Activated T-cell treated with anti-CD3 and anti-CD28 coated beads, Interleukin-2, amount 50 U/mL, for 72 hours (primary cell): ENCODE measurements at regions not wholly inside any gene's neighbourhood (a gene's known extent, or its start where the extent isn't known, plus 50 kb on each side); places are given as distances from the start of the nearest gene placed in this dataset.
"Not testable (repeated sequence)": the region's sequence is repeated elsewhere in the genome, so short reads cannot be mapped to it uniquely, and the experiment has no call there.

Experiments
- ATAC-seq, 2 donors: fragments of 150-1000 bp; cut with Tn5 transposase; replicated peaks in 1 of 2; 2 replicates each; pipeline ENCODE4 v1.10.0; 2021; ENCODE audit warnings: moderate library complexity in 2 of 2, mild to moderate bottlenecking in 1 of 2
- DNase-seq, 2 donors: peaks; one replicate each; pipeline ENCODE4 v3.0.0; 2021 to 2022; ENCODE audit warnings: mixed read lengths in 1 of 2
- H3K27ac Mint-ChIP-seq: one replicate; pipeline ENCODE4 v1.8.0; 2022; ENCODE audit warnings: mild to moderate bottlenecking, moderate library complexity, mixed read lengths
- H3K27me3 Mint-ChIP-seq: one replicate; pipeline ENCODE4 v1.8.0; 2022; ENCODE audit warnings: low read depth, mixed read lengths
- H3K36me3 Mint-ChIP-seq, 2 donors: one replicate each; pipeline ENCODE4 v1.8.0; 2022; ENCODE audit warnings: mixed read lengths in 2 of 2, mild to moderate bottlenecking in 1 of 2; ENCODE audit not compliant: insufficient read depth in 2 of 2
- H3K4me1 Mint-ChIP-seq: one replicate; pipeline ENCODE4 v1.8.0; 2022; ENCODE audit warnings: low read depth, mixed read lengths
- H3K4me3 Mint-ChIP-seq, 2 donors: one replicate each; pipeline ENCODE4 v1.8.0; 2022; ENCODE audit warnings: mild to moderate bottlenecking in 2 of 2, mixed read lengths in 2 of 2, moderate library complexity in 2 of 2
- H3K9me3 Mint-ChIP-seq, 2 donors: one replicate each; pipeline ENCODE4 v1.8.0; 2022; ENCODE audit warnings: mixed read lengths in 2 of 2

- peaks cover 2% of the 10 kb centered on the region in 2 donors for H3K36me3 Mint-ChIP-seq
- peaks cover 23% of the 10 kb centered on the region for H3K27me3 Mint-ChIP-seq
- no peak overlapping the region for H3K27ac Mint-ChIP-seq
- H3K4me1 Mint-ChIP-seq = peaks cover 30% of the 10 kb centered on the region
- H3K4me3 Mint-ChIP-seq = no peak overlapping the region
- DNase-seq = no peak
- peaks cover 0 to 1% of the 10 kb centered on the region in 2 donors for H3K9me3 Mint-ChIP-seq
- ATAC-seq = no peak
Observed at GRCh38 chr2:181787310-181788048, 104.1 kb upstream of the ITPRID2 start.

- Mint-ChIP-seq H3K27ac (no peak overlapping the region), H3K4me1 (peaks cover 38% of the 10 kb centered on the region), H3K27me3 (peaks cover 13% of the 10 kb centered on the region), H3K9me3 (peaks cover 3 to 5% of the 10 kb centered on the region in 2 donors), H3K4me3 (no peak overlapping the region), H3K36me3 (peaks cover 2 to 8% of the 10 kb centered on the region in 2 donors)
- DNase-seq (no peak), ATAC-seq (no peak)
Observed at GRCh38 chr2:181788897-181789555, 102.5 kb upstream of the ITPRID2 start.

- Mint-ChIP-seq H3K27ac (no peak overlapping the region), H3K9me3 (peaks cover 3 to 5% of the 10 kb centered on the region in 2 donors), H3K36me3 (peaks cover 2 to 8% of the 10 kb centered on the region in 2 donors), H3K4me1 (peaks cover 38% of the 10 kb centered on the region), H3K4me3 (peak overlapping the region; percentile 8 to 47), H3K27me3 (peaks cover 13% of the 10 kb centered on the region)
- DNase-seq (no peak), ATAC-seq (no peak)
Observed at GRCh38 chr2:181789827-181790448, 101.6 kb upstream of the ITPRID2 start.

GRCh38 chr2:181790716-181791649 is 100.5 kb upstream of the ITPRID2 start:
- Mint-ChIP-seq H3K4me1 (peaks cover 38% of the 10 kb centered on the region), H3K27me3 (peaks cover 13% of the 10 kb centered on the region), H3K27ac (peak overlapping the region; percentile 95), H3K4me3 (peak overlapping the region; percentile 64 to 87), H3K9me3 (peaks cover 3 to 5% of the 10 kb centered on the region in 2 donors), H3K36me3 (peaks cover 2 to 8% of the 10 kb centered on the region in 2 donors)
- peak; percentile 96 to 97 for ATAC-seq
- DNase-seq = peak; percentile 43 to 59

GRCh38 chr2:181792906-181793305 is 98.6 kb upstream of the ITPRID2 start:
- no peak for ATAC-seq
- peaks cover 47% of the 10 kb centered on the region for H3K4me1 Mint-ChIP-seq
- H3K27me3 Mint-ChIP-seq = peaks cover 6% of the 10 kb centered on the region
- no peak overlapping the region for H3K4me3 Mint-ChIP-seq
- H3K36me3 Mint-ChIP-seq = peaks cover 2 to 8% of the 10 kb centered on the region in 2 donors
- peaks cover 3 to 5% of the 10 kb centered on the region in 2 donors for H3K9me3 Mint-ChIP-seq
- H3K27ac Mint-ChIP-seq = no peak overlapping the region
- DNase-seq = no peak

GRCh38 chr2:181798022-181798421 is 93.5 kb upstream of the ITPRID2 start:
- DNase-seq (no peak), ATAC-seq (no peak)
- Mint-ChIP-seq H3K4me3 (no peak overlapping the region), H3K9me3 (peaks cover 4 to 6% of the 10 kb centered on the region in 2 donors), H3K4me1 (peaks cover 15% of the 10 kb centered on the region), H3K36me3 (peaks cover 1 to 5% of the 10 kb centered on the region in 2 donors), H3K27me3 (peaks cover 21% of the 10 kb centered on the region), H3K27ac (no peak overlapping the region)

- ATAC-seq, DNase-seq, H3K4me1 Mint-ChIP-seq, H3K27ac Mint-ChIP-seq, H3K9me3 Mint-ChIP-seq, H3K36me3 Mint-ChIP-seq, H3K4me3 Mint-ChIP-seq: not testable (repeated sequence)
- H3K27me3 Mint-ChIP-seq = peaks cover 33% of the 10 kb centered on the region
Observed at GRCh38 chr2:181802300-181802699, 89.2 kb upstream of the ITPRID2 start.

- not testable (repeated sequence) for H3K4me3 Mint-ChIP-seq, H3K36me3 Mint-ChIP-seq, H3K4me1 Mint-ChIP-seq, ATAC-seq, H3K27ac Mint-ChIP-seq, H3K9me3 Mint-ChIP-seq, DNase-seq
- peaks cover 31% of the 10 kb centered on the region for H3K27me3 Mint-ChIP-seq
Observed at GRCh38 chr2:181803903-181804799, 87.4 kb upstream of the ITPRID2 start.

- peaks cover 2 to 5% of the 10 kb centered on the region in 2 donors for H3K9me3 Mint-ChIP-seq
Observed at GRCh38 chr2:181805228-181806038, 86.1 kb upstream of the ITPRID2 start.

GRCh38 chr2:181806039-181806392 is 85.5 kb upstream of the ITPRID2 start:
- H3K27ac Mint-ChIP-seq = no peak overlapping the region
- DNase-seq = no peak
- H3K9me3 Mint-ChIP-seq = peaks cover 2 to 5% of the 10 kb centered on the region in 2 donors
- ATAC-seq = no peak
- H3K27me3 Mint-ChIP-seq = peaks cover 22% of the 10 kb centered on the region
- peaks cover 3 to 4% of the 10 kb centered on the region in 2 donors for H3K36me3 Mint-ChIP-seq
- H3K4me1 Mint-ChIP-seq = peaks cover 5% of the 10 kb centered on the region
- no peak overlapping the region for H3K4me3 Mint-ChIP-seq

More at GRCh38 chr2:181805228-181806038, 86.1 kb upstream of the ITPRID2 start:
- Mint-ChIP-seq H3K4me3 (no peak overlapping the region), H3K27ac (no peak overlapping the region), H3K36me3 (peaks cover 3 to 4% of the 10 kb centered on the region in 2 donors), H3K27me3 (peaks cover 22% of the 10 kb centered on the region), H3K4me1 (no peaks in the 10 kb centered on the region)
- no peak for DNase-seq
- no peak for ATAC-seq

- H3K4me3 Mint-ChIP-seq = no peak overlapping the region
- DNase-seq (no peak), ATAC-seq (no peak)
- peaks cover 3 to 4% of the 10 kb centered on the region in 2 donors for H3K36me3 Mint-ChIP-seq
- peaks cover 0 to 3% of the 10 kb centered on the region in 2 donors for H3K9me3 Mint-ChIP-seq
- no peak overlapping the region for H3K27ac Mint-ChIP-seq
- H3K27me3 Mint-ChIP-seq = peaks cover 16% of the 10 kb centered on the region
- H3K4me1 Mint-ChIP-seq = peaks cover 10% of the 10 kb centered on the region
Observed at GRCh38 chr2:181807526-181807925, 84.0 kb upstream of the ITPRID2 start.
